HepG2 (cell line): ENCODE measurements at regions not wholly inside any gene's neighbourhood (a gene's known extent, or its start where the extent isn't known, plus 50 kb on each side); places are given as distances from the start of the nearest gene placed in this dataset.

Experiments used
- ATAC-seq: fragments of 200-7000 bp; cut with Tn5 transposase; 3 replicates; pipeline ENCODE4 v1.9.1; 2020; ENCODE audit warnings: mild to moderate bottlenecking, moderate library complexity
- BruUV-seq: library from RNA; stranded (reverse); fragments of 400-500 nt; replicated peaks from 2 replicates; lab custom pipeline; 2021; lab: Mats Ljungman, UMichigan
- CTCF ChIA-PET: fragments of 300-600 bp; formaldehyde crosslinking; extraction: SDS; loops from one replicate; lab custom pipeline; 2021; ENCODE audit warnings: low total read pairs, inconsistent platforms, low intra/inter-chr PET ratio; lab: Yijun Ruan, JAX
- POLR2A ChIA-PET: fragments of 350-600 bp; sonication (Branson Sonifier 250); formaldehyde crosslinking; loops from one replicate; lab custom pipeline; 2020; ENCODE audit warnings: antibody characterized with exemption, inconsistent platforms; lab: Yijun Ruan, JAX
- DNase-seq: peaks from one replicate; pipeline ENCODE4 v3.0.0-alpha.2; 2015; ENCODE audit warnings: low spot score
- FAIRE-seq: peaks from 3 replicates; lab custom pipeline; 2011; peaks lifted over from hg19 to GRCh38; lab: Jason Lieb, UNC
- H2AFZ ChIP-seq: one replicate; pipeline ENCODE4 v1.6.1; 2011; ENCODE audit warnings: low read length, inconsistent platforms
- H3K27ac ChIP-seq: fragments of 300-600 bp; 3 replicates; pipeline ENCODE4 v1.8.0; 2011; ENCODE audit warnings: mixed run types, mild to moderate bottlenecking, mixed read lengths, low read length, inconsistent platforms; ENCODE audit not compliant: insufficient read depth; ENCODE audit errors: extremely low read length
- H3K27me3 ChIP-seq, 2 experiments: fragments of 200-600 bp in 1 of 2; 2 replicates in 1 of 2; 3 replicates in 1 of 2; pipeline versions ENCODE4 v1.6.0 to v1.8.0; 2011; ENCODE audit warnings: low read length in 2 of 2, mild to moderate bottlenecking in 2 of 2, moderate library complexity in 2 of 2, inconsistent platforms in 1 of 2; ENCODE audit not compliant: insufficient read depth in 2 of 2, control insufficient read depth in 1 of 2
- H3K36me3 ChIP-seq, 2 experiments: fragments of 200-600 bp in 1 of 2; replicated peaks in 1 of 2; 2 replicates in 1 of 2; 3 replicates in 1 of 2; pipeline versions ENCODE4 v1.5.1 to v1.8.0; 2011; ENCODE audit warnings: low read length in 2 of 2, inconsistent platforms in 1 of 2; ENCODE audit not compliant: insufficient read depth in 2 of 2, control insufficient read depth in 1 of 2
- H3K4me1 ChIP-seq: 2 replicates; pipeline ENCODE4 v1.5.1; 2012; ENCODE audit warnings: low read length, inconsistent platforms; ENCODE audit not compliant: insufficient read depth
- H3K4me2 ChIP-seq: 2 replicates; pipeline ENCODE4 v1.6.0; 2011; ENCODE audit warnings: low read depth, low read length, inconsistent platforms
- H3K4me3 ChIP-seq, 3 experiments: fragments of 200-600 bp in 1 of 3; sonication (generic), shearing (Covaris generic) in 1 of 3; replicated peaks in 1 of 3; 2 replicates each; pipeline ENCODE4 v1.5.1; 2011 to 2016; ENCODE audit warnings: low read length in 3 of 3, inconsistent platforms in 2 of 3, low read depth in 2 of 3, mild to moderate bottlenecking in 2 of 3, control low read depth in 1 of 3, mixed read lengths in 1 of 3; ENCODE audit not compliant: insufficient read depth in 1 of 3
- H3K79me2 ChIP-seq: one replicate; pipeline ENCODE4 v1.6.1; 2011; ENCODE audit warnings: low read length, inconsistent platforms; ENCODE audit not compliant: insufficient read depth
- H3K9ac ChIP-seq: 2 replicates; pipeline ENCODE4 v1.6.0; 2011; ENCODE audit warnings: mild to moderate bottlenecking, low read depth, low read length, inconsistent platforms; ENCODE audit not compliant: insufficient read depth
- H3K9me3 ChIP-seq: 2 replicates; pipeline ENCODE4 v1.5.1; 2012; ENCODE audit warnings: mild to moderate bottlenecking, low read length
- H4K20me1 ChIP-seq: 2 replicates; pipeline ENCODE4 v1.6.0; 2011; ENCODE audit warnings: inconsistent platforms, mild to moderate bottlenecking, low read length, moderate library complexity; ENCODE audit not compliant: insufficient read depth
- BCL6 ChIP-seq: IDR thresholded peaks from 2 replicates; pipeline ENCODE4 v1.6.1; 2016; ENCODE audit warnings: missing genetic modification reagents, missing compliant biosample characterization
- BHLHE40 ChIP-seq: IDR thresholded peaks from 2 replicates; pipeline ENCODE4 v1.6.1; 2011; ENCODE audit warnings: low read length, improper control_type of control experiment
- BRD4 ChIP-seq: sonication (generic); formaldehyde crosslinking; IDR thresholded peaks from 2 replicates; pipeline ENCODE4 v1.4.0; 2020; ENCODE audit warnings: missing genetic modification reagents
- CHD2 ChIP-seq: IDR thresholded peaks from 2 replicates; pipeline ENCODE4 v1.6.1; 2011; ENCODE audit warnings: low read depth, low read length, improper control_type of control experiment
- ELF1 ChIP-seq: sonication (generic); formaldehyde crosslinking; IDR thresholded peaks from 2 replicates; pipeline ENCODE4 v1.4.0; 2020; ENCODE audit warnings: missing genetic modification reagents
- ETV5 ChIP-seq: IDR thresholded peaks from 2 replicates; pipeline ENCODE4 v1.6.1; 2018; ENCODE audit warnings: missing biosample characterization, missing genetic modification reagents, inconsistent platforms, borderline replicate concordance
- FOXA3 ChIP-seq: IDR thresholded peaks from 2 replicates; pipeline ENCODE4 v1.6.1; 2016; ENCODE audit warnings: missing genetic modification reagents, missing compliant biosample characterization
- GTF2F1 ChIP-seq: fragments of 150-350 bp; IDR thresholded peaks from 2 replicates; pipeline ENCODE4 v1.6.1; 2014; ENCODE audit warnings: low read length
- MXI1 ChIP-seq: IDR thresholded peaks from 3 replicates; pipeline ENCODE4 v1.6.1; 2012; ENCODE audit warnings: low read depth, low read length, inconsistent platforms, borderline replicate concordance
- MYNN ChIP-seq: sonication (generic); formaldehyde crosslinking; IDR thresholded peaks from 2 replicates; pipeline ENCODE4 v1.4.0; 2020; ENCODE audit warnings: mild to moderate bottlenecking, low read depth, missing genetic modification reagents
- SMARCE1 ChIP-seq: fragments of 450-650 bp; IDR thresholded peaks from 2 replicates; pipeline ENCODE4 v1.6.1; 2017; ENCODE audit warnings: borderline replicate concordance
- ZC3H4 ChIP-seq: sonication (generic); formaldehyde crosslinking; IDR thresholded peaks from 2 replicates; pipeline ENCODE4 v1.4.0; 2020; ENCODE audit warnings: missing genetic modification reagents, borderline replicate concordance
- ZIK1 ChIP-seq: sonication (generic); formaldehyde crosslinking; IDR thresholded peaks from 2 replicates; pipeline ENCODE4 v1.5.0; 2020; ENCODE audit warnings: mild to moderate bottlenecking, low read depth, missing genetic modification reagents, borderline replicate concordance
- ZNF441 ChIP-seq: sonication (generic); formaldehyde crosslinking; IDR thresholded peaks from 2 replicates; pipeline ENCODE4 v1.7.0; 2021; ENCODE audit warnings: missing genetic modification reagents, borderline replicate concordance
- ZNF672 ChIP-seq: sonication (generic); formaldehyde crosslinking; IDR thresholded peaks from 2 replicates; pipeline ENCODE4 v1.8.1; 2022; ENCODE audit warnings: missing genetic modification reagents
- ZNF768 ChIP-seq: sonication (generic); formaldehyde crosslinking; IDR thresholded peaks from 2 replicates; pipeline ENCODE4 v1.4.0; 2020; ENCODE audit warnings: missing genetic modification reagents
- WGBS: methylation state at CpG from one replicate; pipeline ENCODE4 v1.1.6; 2017; ENCODE audit warnings: low lambda C conversion rate; 5-methylcytosine and 5-hydroxymethylcytosine counted together
- in situ Hi-C: cut with HindIII; loops from 2 replicates; pipeline ENCODE4 v1.10.0; 2017; ENCODE audit warnings: low pct_unique_long_range_greater_than_20kb; ENCODE audit not compliant: extremely low pct_ligation_motif_present
- intact Hi-C: fragments of 100-400 bp; cut with micrococcal nuclease; formaldehyde crosslinking; loops from one replicate; pipeline ENCODE4 v1.10.0; 2022; ENCODE audit not compliant: unreplicated experiment
- TF ChIP-seq, protein P1 (sequence below), 2 experiments: fragments of 450-650 bp in 1 of 2; sonication (generic) in 1 of 2; formaldehyde crosslinking; IDR thresholded peaks; 2 replicates each; pipeline versions ENCODE4 v1.5.0 to v1.8.0; 2020 to 2022; ENCODE audit warnings: mild to moderate bottlenecking in 1 of 2, missing genetic modification reagents in 1 of 2

DNA sequence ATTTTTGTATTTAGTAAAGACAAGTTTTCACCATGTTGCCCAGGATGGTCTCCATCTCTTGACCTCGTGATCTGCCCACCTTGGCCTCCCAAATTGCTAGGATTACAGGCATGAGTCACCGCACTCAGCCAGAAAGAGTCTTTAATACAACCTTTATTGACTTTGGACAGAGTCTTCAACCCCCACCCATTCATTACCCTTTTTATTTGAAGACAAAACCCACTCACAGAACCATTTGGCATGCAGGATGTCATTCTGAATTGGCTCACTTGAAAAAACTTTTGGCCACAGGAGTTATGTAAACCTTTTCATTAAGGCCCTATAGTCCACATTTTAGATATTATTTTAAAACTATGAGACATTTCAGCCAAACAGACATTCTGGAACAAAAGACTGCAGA is 217.9 kb upstream of the RND3 start:
- ATAC-seq, result no peak
- H3K79me2 ChIP-seq, result no peaks in the 10 kb centered on the region
- H3K36me3 ChIP-seq, result no peaks in the 10 kb centered on the region
- TF ChIP-seq GTF2F1 (no peak), MXI1 (no peak), ZNF441 (CRISPR knock-in tag) (no peak), ELF1 (CRISPR knock-in tag) (no peak), MYNN (CRISPR knock-in tag) (no peak), BCL6 (CRISPR knock-in tag) (no peak), ETV5 (CRISPR knock-in tag) (no peak), ZC3H4 (CRISPR knock-in tag) (no peak), BHLHE40 (no peak), SMARCE1 (no peak), FOXA3 (CRISPR knock-in tag) (no peak), ZNF672 (no peak), ZNF768 (CRISPR knock-in tag) (no peak), ZIK1 (CRISPR knock-in tag) (no peak), BRD4 (no peak), CHD2 (no peak)
- TF ChIP-seq, protein P1, sequence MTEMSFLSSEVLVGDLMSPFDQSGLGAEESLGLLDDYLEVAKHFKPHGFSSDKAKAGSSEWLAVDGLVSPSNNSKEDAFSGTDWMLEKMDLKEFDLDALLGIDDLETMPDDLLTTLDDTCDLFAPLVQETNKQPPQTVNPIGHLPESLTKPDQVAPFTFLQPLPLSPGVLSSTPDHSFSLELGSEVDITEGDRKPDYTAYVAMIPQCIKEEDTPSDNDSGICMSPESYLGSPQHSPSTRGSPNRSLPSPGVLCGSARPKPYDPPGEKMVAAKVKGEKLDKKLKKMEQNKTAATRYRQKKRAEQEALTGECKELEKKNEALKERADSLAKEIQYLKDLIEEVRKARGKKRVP (CRISPR knock-in tag; IDR thresholded peaks at IDR 0.05), result no peak
- no peaks in the 10 kb centered on the region for H3K27me3 ChIP-seq
- no peak overlapping the region for H3K4me2 ChIP-seq
- intact Hi-C loops (no loop called here), in situ Hi-C loops (no loop called here)
- no peak for DNase-seq
- no peak overlapping the region for H3K9ac ChIP-seq
- no peak overlapping the region for H3K4me3 ChIP-seq
- ChIA-PET CTCF (no interaction called here), POLR2A (no interaction called here)
- no peak for FAIRE-seq
- H2AFZ ChIP-seq, result no peak overlapping the region
- H3K27ac ChIP-seq, result no peak overlapping the region
- 45% methylated on average over 2 of the region's 2 CpGs for WGBS
- H3K9me3 ChIP-seq, result no peaks in the 10 kb centered on the region
- no peaks in the 10 kb centered on the region for H3K4me1 ChIP-seq
- BruUV-seq, result no TSS peak
- no peaks in the 10 kb centered on the region for H4K20me1 ChIP-seq
